ENCODE measurements at regions not wholly inside any gene's neighbourhood (a gene's known extent, or its start where the extent isn't known, plus 50 kb on each side); places are given as distances from the start of the nearest gene placed in this dataset.

- no peak for TF ChIP-seq CTCF (IDR thresholded peaks at IDR 0.05)
- TF ChIP-seq ZFX (IDR thresholded peaks at IDR 0.05; ENCODE audit: borderline replicate concordance), result no peak
Observed at GRCh38 chr5:51131266-51131665, 252.0 kb upstream of the ISL1 start.
